ENCODE measurements at regions not wholly inside any gene's neighbourhood (a gene's known extent, or its start where the extent isn't known, plus 50 kb on each side); places are given as distances from the start of the nearest gene placed in this dataset.

- no peak for TF ChIP-seq EZH2 (IDR thresholded peaks at IDR 0.05; ENCODE audit: borderline replicate concordance, low read depth, low read length, severe bottlenecking)
- TF ChIP-seq CTCF (IDR thresholded peaks at IDR 0.05; ENCODE audit: borderline replicate concordance, extremely low read depth, low read length, poor library complexity, severe bottlenecking), result no peak
Measured at GRCh38 chr4:125546272-125546671, 231.5 kb downstream of the FAT4 start.
